ENCODE measurements at regions not wholly inside any gene's neighbourhood (a gene's known extent, or its start where the extent isn't known, plus 50 kb on each side); places are given as distances from the start of the nearest gene placed in this dataset.

DNA sequence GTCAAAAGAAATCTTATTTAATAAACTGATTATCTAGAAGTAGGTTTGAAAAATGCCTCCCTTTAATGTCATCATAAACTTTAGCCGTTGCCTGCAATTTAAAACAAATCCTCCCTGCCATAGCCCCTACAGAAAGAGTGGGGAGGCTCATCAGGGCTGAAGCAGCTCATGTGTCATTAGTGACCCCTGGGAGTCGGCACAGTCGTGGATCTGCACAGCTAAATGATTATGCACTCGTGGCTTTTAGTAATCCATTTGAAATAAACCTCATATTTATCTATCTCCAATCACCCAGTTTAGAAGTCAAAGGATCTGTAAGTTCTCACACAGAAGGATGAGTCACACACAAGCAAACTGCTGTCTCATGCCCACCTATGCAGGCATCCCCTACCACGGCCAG lies 277.3 kb downstream of the SS18 start:
- no peak for DNase-seq (ENCODE audit: low read depth in 2 of 2)

DNA sequence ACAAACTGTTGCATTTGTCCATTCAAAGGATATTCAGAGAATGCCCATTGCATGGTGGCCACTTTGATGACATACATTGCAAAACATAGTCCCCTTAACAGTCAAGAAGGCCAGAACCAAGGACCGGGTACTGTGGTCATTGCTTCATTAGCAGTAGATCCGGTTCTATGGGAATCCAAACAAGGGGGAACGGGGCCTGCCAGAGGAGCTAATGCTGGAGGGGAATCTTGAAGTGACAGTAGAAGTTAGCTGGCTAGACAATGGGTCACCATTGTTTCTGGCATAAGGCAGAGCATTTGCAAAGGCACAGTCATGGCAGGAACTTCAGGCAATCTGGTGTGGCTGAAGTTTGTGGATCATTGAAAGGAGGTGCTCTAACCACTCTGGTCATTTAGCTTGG lies 279.7 kb downstream of the SS18 start:
- DNase-seq (ENCODE audit: low read depth in 2 of 2): no peak

DNA sequence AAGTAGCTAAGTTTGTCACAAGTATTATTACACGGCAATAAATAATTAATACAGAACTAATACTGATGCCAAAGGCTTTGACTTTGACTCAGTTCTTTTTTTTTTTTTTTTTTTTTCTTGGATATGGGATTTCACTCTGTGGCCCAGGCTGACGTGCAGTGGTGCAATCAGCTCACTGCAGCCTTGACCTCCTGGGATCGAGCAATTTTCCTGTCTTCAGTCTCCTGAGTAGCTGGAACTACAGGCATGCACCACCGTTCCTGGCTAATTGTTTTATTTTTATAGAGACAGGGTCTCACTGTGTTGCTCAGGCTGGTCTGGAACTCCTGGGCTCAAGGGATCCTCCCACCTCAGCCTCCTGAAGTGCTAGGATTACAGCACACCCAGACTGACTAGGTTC lies 284.5 kb downstream of the SS18 start:
- no peak for DNase-seq (ENCODE audit: low read depth in 2 of 2)

GRCh38 chr18:25805323-25805722 lies 285.1 kb downstream of the SS18 start:
- no peak for DNase-seq (ENCODE audit: low read depth in 2 of 2)

- DNase-seq (ENCODE audit: low read depth in 2 of 2): no peak
Observed at GRCh38 chr18:25799231-25799630, 291.2 kb downstream of the SS18 start.

DNA sequence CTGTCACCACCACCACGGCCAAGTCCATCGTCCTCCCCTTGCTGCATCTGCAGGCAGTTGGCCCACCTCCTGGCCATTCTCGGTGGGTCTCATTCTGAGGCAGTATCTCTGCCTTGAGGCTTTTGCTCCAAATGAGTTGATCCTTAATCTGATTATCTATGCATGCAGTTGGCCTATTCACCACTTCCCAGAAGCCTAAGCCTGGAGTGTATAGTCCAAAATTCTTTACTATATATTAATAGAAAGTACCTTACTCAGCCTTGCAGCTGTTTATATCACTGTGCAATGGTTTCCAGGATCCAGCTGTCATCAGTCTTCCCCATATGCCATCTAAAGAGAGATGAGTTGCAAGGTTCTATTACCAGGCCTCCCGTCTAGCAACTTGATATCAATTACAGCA lies 292.4 kb downstream of the SS18 start:
- no peak for DNase-seq (ENCODE audit: low read depth in 2 of 2)

GRCh38 chr18:25795213-25795612 lies 295.2 kb downstream of the SS18 start:
- no peak for DNase-seq (ENCODE audit: low read depth in 2 of 2)

DNA sequence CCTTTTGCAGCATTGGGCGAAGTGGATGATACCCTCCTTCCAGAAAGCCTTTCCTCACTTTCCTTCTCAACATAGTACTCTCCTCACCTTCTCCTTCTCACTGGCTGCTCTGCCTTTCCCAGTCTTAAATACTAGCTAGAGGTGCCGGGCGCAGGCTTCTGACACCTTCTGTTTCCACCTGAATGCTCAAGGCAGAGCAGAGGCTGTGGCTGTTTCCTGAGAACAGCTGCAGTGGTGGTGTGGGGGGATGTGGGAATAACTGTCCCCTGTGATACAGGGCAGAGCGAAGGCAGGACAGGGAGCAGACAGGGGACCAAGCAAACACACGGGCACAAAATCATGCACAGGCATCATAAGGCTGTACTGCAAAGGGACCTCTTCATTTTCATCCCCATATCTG lies 303.1 kb downstream of the SS18 start:
- DNase-seq (ENCODE audit: low read depth in 2 of 2): no peak

- no peak for DNase-seq (ENCODE audit: low read depth in 2 of 2)
Observed at GRCh38 chr18:25786758-25787157, 303.7 kb downstream of the SS18 start.

- no peak for DNase-seq (ENCODE audit: low read depth in 2 of 2)
Observed at GRCh38 chr18:25780105-25780504, 310.3 kb downstream of the SS18 start.

GRCh38 chr18:25771796-25772195 lies 318.6 kb downstream of the SS18 start:
- DNase-seq (ENCODE audit: low read depth in 2 of 2): no peak

DNA sequence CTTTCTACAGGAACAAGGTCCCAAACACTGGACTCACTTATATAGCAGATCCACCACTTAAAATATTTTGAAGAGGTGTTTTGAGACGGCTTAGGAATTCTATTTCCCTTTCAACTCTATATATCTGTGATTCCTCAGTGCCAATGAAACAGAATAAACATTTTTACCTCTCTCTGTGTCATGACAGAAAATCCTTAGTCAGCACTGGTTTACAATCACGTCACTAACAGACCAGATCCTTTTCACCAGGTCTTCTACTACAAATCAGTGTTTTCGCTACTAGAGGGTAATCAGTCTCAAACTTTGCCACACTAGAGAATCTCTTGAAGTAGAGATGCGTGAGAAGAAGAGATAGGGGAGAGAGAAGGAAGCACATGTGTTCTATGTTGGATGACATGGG lies 325.6 kb downstream of the SS18 start:
- no peak for DNase-seq (ENCODE audit: low read depth in 2 of 2)

- DNase-seq (ENCODE audit: low read depth in 2 of 2): no peak
Observed at GRCh38 chr18:25759111-25759510, 331.3 kb downstream of the SS18 start.

DNA sequence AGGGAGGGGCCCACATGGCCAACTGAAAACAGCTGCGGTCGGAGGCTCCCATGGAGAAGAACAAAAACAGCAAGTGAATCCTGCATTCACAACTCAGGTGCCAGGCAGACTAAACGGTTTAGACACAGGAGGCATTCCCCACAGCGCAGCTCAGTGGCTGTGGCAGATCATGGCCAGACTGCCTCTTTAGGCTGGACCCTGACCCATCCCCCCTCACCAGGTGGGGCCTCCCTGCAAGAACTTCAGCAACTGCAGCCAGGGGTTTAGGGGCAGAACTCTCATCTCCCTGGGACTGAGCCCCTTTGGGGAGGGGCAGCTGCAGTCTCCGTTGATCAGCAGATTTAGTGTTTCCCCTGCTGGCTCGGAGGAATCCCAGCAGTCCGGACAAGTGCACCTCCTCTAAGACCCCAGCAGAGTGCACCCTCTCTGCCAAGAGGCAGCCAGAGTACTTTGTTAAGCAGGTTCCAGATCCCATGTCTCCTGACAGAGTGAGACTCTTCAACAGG lies 346.7 kb downstream of the SS18 start:
- DNase-seq (ENCODE audit: low read depth in 2 of 2): no peak

GRCh38 chr18:25739376-25739775 lies 351.0 kb downstream of the SS18 start:
- no peak for DNase-seq (ENCODE audit: low read depth in 2 of 2)

DNA sequence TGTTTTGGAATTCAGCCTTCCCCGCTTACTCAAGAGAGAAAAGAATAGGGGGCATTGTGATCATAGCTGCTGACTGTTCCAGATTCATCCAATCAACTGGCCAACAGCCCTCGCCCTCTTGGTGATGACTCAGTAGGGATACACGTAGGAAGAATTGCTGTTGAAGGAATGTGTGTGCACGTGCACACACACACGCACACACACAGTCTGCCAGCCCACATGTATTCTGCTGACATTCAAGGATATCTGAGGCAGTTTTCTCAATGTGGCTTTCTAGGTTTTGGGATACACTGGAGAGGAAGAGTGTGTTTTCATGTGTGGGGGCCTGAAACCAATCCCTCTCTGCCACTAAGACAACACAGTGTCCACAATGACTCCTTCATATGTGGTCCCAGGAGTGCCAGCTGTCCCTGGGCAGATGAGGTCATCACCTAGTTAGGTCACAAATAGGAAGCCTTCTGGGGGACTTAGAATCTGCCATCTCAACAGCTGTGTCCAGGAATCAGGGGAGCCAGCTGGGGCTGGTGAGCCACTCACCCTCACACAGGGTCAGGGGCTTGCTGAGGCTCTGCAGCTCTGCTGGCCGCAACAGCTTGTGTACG lies 352.6 kb downstream of the SS18 start:
- no peak for DNase-seq (ENCODE audit: low read depth in 2 of 2)

GRCh38 chr18:25736516-25736915 lies 353.9 kb downstream of the SS18 start:
- no peak for DNase-seq (ENCODE audit: low read depth in 2 of 2)

- no peak for DNase-seq (ENCODE audit: low read depth in 2 of 2)
Observed at GRCh38 chr18:25735459-25735858, 355.0 kb downstream of the SS18 start.

DNA sequence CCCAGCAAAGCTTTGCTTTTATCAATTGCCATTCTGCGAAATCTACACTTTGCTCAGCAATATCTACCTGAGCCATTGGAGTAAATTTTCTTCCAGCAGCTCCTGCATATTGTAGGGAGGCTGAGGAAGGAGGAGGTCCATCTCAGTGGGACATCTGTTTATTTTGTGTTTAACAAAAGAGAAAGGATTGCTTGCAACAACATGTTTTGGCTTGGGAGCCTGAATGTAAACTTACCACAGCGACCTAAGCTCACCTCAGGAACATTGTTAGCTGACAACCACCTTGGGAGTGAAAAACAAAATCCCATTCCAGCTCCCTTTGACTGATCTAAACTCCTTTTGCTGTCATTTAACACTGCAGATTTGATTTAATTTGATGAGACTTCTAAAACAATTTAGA lies 356.1 kb downstream of the SS18 start:
- no peak for DNase-seq (ENCODE audit: low read depth in 2 of 2)

- DNase-seq (ENCODE audit: low read depth in 2 of 2): no peak
Observed at GRCh38 chr18:25732862-25733261, 357.6 kb downstream of the SS18 start.

- no peak for DNase-seq (ENCODE audit: low read depth in 2 of 2)
Observed at GRCh38 chr18:25729072-25729471, 361.3 kb downstream of the SS18 start.

DNA sequence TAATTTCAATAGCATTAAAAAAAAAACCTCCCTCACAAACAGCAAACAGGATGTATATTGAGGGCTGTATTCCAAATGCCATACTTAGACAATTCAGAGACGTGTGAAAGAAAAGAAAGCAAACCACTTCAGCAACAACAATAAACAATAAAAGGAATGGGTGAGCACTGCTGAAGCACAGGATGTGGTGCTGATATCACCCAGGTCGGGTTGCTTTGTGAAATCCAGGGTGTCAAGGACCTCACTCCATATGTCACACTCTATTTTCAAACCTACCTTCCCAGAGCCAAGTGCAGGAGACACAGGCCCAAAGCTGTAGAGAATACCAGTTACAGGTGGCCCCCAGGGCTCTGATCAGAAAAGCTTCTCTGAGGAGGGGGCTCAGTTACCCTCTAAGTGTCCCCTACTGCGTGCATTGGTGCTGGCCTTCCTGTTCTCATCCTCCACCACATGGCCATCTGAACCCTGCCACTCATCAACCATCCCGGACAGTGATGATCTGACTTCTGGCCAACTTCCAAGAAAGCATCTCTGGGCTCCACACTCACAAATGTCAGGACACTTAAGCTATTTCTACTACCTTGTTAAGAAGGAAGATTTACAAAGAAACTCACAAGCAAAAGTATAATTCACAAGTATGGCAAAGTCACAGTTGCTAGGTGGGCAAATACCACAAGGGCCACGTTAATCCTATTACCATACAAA lies 363.0 kb downstream of the SS18 start:
- no peak for DNase-seq (ENCODE audit: low read depth in 2 of 2)

DNA sequence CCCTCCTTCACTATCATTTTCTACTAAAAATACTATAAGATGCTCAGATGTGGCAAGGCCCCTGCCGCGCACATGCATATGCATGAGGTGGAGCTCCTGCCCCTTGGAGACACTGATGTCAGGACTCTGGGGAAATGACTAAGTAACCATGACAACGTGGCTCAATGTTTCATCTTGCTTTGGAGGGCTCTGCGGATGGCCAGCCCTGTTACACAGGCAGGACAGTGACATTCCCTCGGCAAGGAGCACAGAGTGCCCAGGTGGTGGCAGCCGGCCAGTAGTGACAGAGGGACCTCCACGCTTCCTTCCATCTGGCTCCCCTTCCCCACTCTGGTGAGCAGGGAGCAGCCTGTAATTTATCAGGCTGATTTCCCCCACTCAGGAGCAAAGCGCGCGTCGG lies 364.1 kb downstream of the SS18 start:
- no peak for DNase-seq (ENCODE audit: low read depth in 2 of 2)

DNA sequence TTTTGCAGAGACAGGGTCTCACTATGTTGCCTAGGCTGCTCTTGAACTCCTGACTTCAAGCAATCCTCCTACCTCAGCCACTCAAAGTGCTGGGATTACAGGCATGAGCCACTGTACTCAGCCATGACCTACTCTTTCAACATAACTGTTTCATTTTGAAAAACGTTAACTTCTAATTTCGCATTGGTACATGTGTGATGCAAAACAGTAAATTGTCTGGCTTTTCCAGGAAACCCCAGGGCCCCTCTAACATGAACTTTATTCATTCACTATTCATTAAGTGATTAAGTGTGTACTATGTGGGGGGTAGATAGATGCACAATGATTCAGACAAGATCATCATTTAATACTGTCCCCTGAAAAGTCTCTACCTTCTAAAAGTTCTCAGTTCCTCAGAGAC lies 364.9 kb downstream of the SS18 start:
- DNase-seq (ENCODE audit: low read depth in 2 of 2): no peak
